Urothelium cell line (cell line): ENCODE measurements at regions not wholly inside any gene's neighbourhood (a gene's known extent, or its start where the extent isn't known, plus 50 kb on each side); places are given as distances from the start of the nearest gene placed in this dataset.
"Not testable (repeated sequence)": the region's sequence is repeated elsewhere in the genome, so short reads cannot be mapped to it uniquely, and the experiment has no call there.

Source experiments
- DNase-seq: peaks from one replicate; pipeline ENCODE4 v3.0.0; 2011; ENCODE audit warnings: low spot score, mixed read lengths
- FAIRE-seq: peaks from 2 replicates; lab custom pipeline; 2011; peaks lifted over from hg19 to GRCh38; lab: Jason Lieb, UNC

GRCh38 chr20:17891131-17891530, 77.5 kb downstream of the SNX5 start:
- not testable (repeated sequence) for DNase-seq, FAIRE-seq

- FAIRE-seq (no peak), DNase-seq (no peak)
Observed at GRCh38 chr20:17890330-17890729, 78.3 kb downstream of the SNX5 start.

- FAIRE-seq (no peak), DNase-seq (no peak)
Observed at GRCh38 chr20:17889226-17889625, 79.4 kb downstream of the SNX5 start.

GRCh38 chr20:17888044-17888443, 80.5 kb downstream of the SNX5 start:
- FAIRE-seq = no peak
- peak; percentile 68 for DNase-seq

- no peak for DNase-seq
- FAIRE-seq = no peak
Observed at GRCh38 chr20:17887331-17888030, 81.1 kb downstream of the SNX5 start.

- DNase-seq (no peak), FAIRE-seq (no peak)
Observed at GRCh38 chr20:17885544-17885943, 83.0 kb downstream of the SNX5 start.

GRCh38 chr20:17885076-17885475, 83.5 kb downstream of the SNX5 start:
- FAIRE-seq (no peak), DNase-seq (no peak)

GRCh38 chr20:17884307-17885003, 84.1 kb downstream of the SNX5 start:
- DNase-seq (no peak), FAIRE-seq (no peak)

GRCh38 chr20:17883592-17884306, 84.8 kb downstream of the SNX5 start:
- no peak for DNase-seq
- FAIRE-seq = no peak

GRCh38 chr20:17882834-17883591, 85.6 kb downstream of the SNX5 start:
- no peak for DNase-seq
- FAIRE-seq = no peak

GRCh38 chr20:17882065-17882833, 86.3 kb downstream of the SNX5 start:
- DNase-seq (no peak), FAIRE-seq (no peak)

GRCh38 chr20:17881741-17882064, 86.9 kb downstream of the SNX5 start:
- FAIRE-seq = no peak
- no peak for DNase-seq

- no peak for DNase-seq
- FAIRE-seq = no peak
Observed at GRCh38 chr20:17878912-17879602, 89.5 kb downstream of the SNX5 start.

- no peak for DNase-seq
- no peak for FAIRE-seq
Observed at GRCh38 chr20:17878069-17878911, 90.3 kb downstream of the SNX5 start.

- DNase-seq (no peak), FAIRE-seq (no peak)
Observed at GRCh38 chr20:17875981-17876385, 92.6 kb downstream of the SNX5 start.

GRCh38 chr20:17875106-17875980, 93.3 kb downstream of the SNX5 start:
- FAIRE-seq (no peak), DNase-seq (peak; percentile 54)

- DNase-seq = no peak
- FAIRE-seq = no peak
Observed at GRCh38 chr20:17874271-17875105, 94.1 kb downstream of the SNX5 start.
